GM12872 (cell line): ENCODE measurements at regions not wholly inside any gene's neighbourhood (a gene's known extent, or its start where the extent isn't known, plus 50 kb on each side); places are given as distances from the start of the nearest gene placed in this dataset.

Experiments used
- TF ChIP-seq, protein P1 (sequence below): IDR thresholded peaks from 3 replicates; pipeline ENCODE4 v1.5.1; 2011; ENCODE audit warnings: low read depth, mild to moderate bottlenecking, low read length, moderate library complexity; ENCODE audit not compliant: insufficient read depth

DNA sequence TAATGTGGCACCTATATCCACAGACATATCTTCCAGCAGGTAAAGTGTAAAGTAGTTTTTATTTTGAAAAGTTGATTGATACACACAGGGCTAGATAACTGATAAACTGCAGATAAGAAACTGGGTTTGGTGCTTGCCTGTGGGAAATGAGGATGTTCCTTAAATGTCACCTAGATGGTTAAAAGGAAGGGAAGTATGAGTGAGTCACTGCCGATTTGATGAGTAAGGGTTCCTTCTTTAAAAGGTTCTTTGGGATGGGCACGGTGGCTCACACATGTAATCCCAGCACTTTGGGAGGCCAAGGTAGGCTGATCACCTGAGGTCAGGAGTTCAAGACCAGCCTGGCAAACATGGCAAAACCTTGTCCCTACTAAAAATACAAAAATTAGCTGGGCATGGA lies 73.8 kb upstream of the FRY start:
- TF ChIP-seq, protein P1, sequence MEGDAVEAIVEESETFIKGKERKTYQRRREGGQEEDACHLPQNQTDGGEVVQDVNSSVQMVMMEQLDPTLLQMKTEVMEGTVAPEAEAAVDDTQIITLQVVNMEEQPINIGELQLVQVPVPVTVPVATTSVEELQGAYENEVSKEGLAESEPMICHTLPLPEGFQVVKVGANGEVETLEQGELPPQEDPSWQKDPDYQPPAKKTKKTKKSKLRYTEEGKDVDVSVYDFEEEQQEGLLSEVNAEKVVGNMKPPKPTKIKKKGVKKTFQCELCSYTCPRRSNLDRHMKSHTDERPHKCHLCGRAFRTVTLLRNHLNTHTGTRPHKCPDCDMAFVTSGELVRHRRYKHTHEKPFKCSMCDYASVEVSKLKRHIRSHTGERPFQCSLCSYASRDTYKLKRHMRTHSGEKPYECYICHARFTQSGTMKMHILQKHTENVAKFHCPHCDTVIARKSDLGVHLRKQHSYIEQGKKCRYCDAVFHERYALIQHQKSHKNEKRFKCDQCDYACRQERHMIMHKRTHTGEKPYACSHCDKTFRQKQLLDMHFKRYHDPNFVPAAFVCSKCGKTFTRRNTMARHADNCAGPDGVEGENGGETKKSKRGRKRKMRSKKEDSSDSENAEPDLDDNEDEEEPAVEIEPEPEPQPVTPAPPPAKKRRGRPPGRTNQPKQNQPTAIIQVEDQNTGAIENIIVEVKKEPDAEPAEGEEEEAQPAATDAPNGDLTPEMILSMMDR, result no peak

DNA sequence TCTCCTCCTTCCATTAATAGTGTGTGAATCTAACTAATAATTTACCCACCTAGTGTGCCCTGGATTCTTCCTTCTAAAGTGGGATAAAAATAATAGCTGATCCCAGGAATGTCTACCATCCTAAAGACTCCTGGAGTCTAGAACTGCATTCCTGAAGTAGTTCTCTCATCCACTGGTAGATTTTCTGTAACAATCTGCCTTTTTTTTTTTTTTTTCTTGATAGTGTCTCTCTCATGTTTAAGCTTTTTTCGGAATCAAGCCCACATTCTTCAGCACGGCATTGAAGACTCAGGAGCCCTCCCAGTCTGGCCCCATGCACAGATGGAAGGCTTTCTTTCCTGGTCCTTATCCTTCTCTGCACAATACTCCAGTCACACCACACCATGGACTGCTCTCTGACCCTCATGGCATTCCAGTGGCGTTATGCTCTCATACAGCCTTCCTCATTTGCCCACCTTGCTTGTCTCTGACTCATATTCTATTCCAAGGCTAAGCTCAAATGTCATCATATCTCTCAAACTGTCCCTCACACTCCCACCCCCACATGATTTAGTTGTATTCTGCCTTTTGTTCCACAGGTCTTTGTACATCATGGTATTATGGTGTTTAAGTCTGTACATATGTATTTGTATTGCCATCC lies 68.7 kb upstream of the FRY start:
- TF ChIP-seq, protein P1, result no peak

DNA sequence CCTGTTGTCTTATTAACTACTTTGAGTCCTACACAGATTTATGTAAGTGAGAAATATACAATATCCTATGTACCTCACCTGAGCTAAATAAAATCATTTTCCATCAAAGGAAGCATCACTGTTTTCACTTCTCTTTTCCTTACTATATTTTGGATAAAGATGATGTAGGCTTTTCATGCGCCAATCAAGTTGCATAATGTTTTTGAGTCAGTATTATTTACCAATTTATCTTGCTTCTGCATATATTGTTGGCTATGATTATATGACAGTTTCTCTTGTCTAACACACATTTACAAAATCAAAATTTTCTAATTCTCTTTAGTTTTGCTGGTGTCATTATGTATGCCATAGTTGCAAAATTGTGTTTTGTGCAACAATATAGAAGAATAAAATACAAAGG lies 67.9 kb upstream of the FRY start:
- TF ChIP-seq, protein P1, result no peak

DNA sequence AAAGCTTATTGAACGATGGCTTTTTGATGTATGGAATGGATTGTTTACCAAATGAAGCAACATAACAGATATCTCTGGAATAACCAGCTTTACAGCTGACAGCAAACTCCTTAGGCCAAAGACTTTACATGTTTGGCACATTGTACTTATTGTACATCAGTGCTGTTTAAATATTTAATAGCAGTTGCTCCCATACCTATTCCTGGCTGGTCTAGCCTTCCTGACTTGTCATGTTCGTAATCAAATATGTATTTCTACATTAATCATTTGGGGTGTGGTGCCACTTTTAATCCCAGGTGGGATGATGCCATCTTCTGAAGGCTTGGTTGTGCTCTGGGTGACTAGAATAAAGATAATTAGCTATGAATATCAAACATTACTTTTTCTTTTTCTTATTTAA lies 67.4 kb upstream of the FRY start:
- TF ChIP-seq, protein P1, result no peak

DNA sequence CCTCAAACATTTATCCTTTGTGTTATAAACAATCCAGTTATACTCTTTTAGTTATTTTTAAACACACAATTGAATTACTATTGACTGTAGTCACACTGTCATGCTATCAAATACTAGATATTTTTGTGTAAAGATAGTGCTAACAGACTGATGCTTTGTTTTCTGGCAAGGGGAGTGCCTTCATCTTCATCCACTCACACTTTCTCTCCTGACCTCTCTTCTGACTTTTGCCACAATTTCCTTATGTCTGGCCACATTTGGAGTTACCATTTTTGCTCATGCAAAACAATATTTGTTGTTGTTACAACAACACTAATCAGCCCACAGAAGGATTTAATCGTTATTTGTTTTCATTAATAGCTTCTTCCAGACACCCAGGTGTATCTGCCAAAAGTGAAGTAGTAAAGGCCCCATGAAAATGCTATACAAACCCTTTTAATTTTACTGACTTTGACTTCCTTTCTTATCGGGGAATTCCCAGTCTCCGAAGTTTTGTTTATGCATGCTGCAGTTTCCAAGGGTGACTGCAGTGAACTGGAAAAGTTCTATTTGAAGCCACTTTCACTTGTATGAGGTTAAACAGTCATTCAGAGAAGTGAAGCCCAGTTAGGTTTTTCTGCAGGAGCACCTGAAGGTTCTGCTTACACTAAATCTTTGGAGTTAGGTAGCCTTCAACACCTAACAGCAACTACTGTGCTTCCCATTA lies 66.1 kb upstream of the FRY start:
- TF ChIP-seq, protein P1, result no peak

DNA sequence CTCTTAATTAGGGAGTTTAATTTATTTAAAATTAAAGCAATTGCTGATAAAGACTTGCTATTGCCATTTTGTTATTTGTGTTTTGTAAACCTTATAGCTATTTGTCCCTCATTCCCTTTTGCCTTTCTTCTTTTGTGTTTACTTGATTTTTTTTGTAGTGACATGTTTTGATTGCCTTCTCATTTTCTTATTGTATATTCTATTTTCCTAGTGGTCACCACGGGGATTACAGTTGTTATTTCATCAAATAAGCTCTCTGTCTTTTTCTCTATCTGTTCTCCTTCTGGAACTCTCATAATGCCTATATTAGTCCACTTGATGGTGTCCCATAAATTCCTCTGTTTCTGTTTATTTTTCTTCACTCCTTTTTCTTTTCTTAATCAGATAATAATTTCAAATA lies 64.4 kb upstream of the FRY start:
- TF ChIP-seq, protein P1, result peak; percentile 25; the same call in 1 of the 3 replicates

DNA sequence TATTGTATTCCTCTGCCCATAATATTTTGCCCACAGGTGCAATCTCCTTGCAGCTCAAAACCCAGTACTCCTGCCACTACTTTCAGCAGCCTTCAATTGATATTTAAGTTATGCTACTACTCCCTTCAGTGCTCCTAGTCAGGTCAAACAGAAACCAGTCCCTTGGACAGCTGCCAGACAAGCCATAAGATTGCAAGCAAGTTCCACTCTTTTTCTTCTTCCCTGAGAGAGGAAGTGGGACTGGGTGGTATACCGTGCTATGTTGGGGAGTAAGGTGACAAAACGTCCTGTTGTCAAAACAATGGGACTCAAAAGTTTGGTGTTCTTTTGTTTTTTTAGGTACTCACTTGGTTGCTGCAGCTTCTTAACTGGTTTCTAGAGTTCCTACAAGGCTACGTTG lies 63.1 kb upstream of the FRY start:
- TF ChIP-seq, protein P1, result no peak
